Activated T-helper 17 cell treated with anti-CD3 and anti-CD28 coated beads, Interleukin-2, amount 50 U/mL, for 72 hours (primary cell): ENCODE measurements at regions not wholly inside any gene's neighbourhood (a gene's known extent, or its start where the extent isn't known, plus 50 kb on each side); places are given as distances from the start of the nearest gene placed in this dataset.
"Not testable (repeated sequence)": the region's sequence is repeated elsewhere in the genome, so short reads cannot be mapped to it uniquely, and the experiment has no call there.

Experiments used
- ATAC-seq: fragments of 150-1000 bp; cut with Tn5 transposase; replicated peaks from 2 replicates; pipeline ENCODE4 v1.10.0; 2021; ENCODE audit warnings: mild to moderate bottlenecking, moderate library complexity
- H3K27ac Mint-ChIP-seq: one replicate; pipeline ENCODE4 v1.8.0; 2022; ENCODE audit warnings: mixed read lengths
- H3K27me3 Mint-ChIP-seq: one replicate; pipeline ENCODE4 v1.8.0; 2022; ENCODE audit warnings: mixed read lengths
- H3K36me3 Mint-ChIP-seq: one replicate; pipeline ENCODE4 v1.8.0; 2022; ENCODE audit warnings: low read depth, mild to moderate bottlenecking, mixed read lengths
- H3K4me1 Mint-ChIP-seq: one replicate; pipeline ENCODE4 v1.8.0; 2022; ENCODE audit warnings: mixed read lengths
- H3K4me3 Mint-ChIP-seq: one replicate; pipeline ENCODE4 v1.8.0; 2022; ENCODE audit warnings: mild to moderate bottlenecking, mixed read lengths
- H3K9me3 Mint-ChIP-seq: one replicate; pipeline ENCODE4 v1.8.0; 2022; ENCODE audit warnings: mixed read lengths

DNA sequence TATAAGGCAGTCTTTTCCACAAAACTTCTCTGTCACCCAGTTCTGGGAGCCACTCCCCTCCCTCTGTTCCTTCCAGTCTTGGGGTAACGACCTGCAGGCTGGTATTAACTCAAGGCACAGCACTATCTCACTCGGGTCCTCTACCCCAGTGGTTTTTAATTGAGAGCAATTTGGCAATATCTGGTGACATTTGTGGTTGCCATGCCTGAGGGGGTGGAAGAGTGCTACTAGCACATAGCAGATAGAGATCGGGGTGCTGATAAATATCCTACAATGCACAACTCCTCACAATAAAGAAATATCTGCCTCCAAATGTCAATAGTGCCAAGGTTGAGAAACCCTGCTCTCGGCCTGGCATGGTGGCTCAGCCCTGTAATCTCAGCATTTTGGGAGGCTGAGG, 117.7 kb upstream of the ABCC4 start:
- Mint-ChIP-seq H3K9me3 (no peaks in the 10 kb centered on the region), H3K36me3 (no peaks in the 10 kb centered on the region), H3K4me1 (no peaks in the 10 kb centered on the region), H3K27ac (no peak overlapping the region), H3K27me3 (peaks cover 26% of the 10 kb centered on the region), H3K4me3 (no peak overlapping the region)
- ATAC-seq, result no peak

DNA sequence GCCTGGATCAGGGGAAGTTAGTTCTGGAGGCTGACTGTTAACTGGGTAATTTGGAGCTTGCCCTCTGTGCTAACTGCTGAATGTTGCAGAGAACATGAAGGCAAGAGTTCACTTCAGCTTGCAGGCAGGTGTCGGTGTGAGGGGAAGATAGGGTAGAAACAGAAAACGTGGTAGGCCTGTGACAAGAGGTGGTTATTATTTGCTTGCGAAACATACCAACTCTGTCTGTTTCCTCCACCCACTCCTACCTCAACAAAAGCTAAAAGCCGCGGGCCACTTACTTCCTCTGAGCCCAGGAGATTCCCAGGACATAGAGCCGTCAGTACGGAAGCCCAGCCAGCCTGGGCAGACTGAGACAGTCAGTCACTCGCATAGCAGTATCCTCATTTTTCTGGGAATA, 119.2 kb upstream of the ABCC4 start:
- Mint-ChIP-seq H3K4me3 (no peak overlapping the region), H3K9me3 (no peaks in the 10 kb centered on the region), H3K27me3 (peaks cover 23% of the 10 kb centered on the region), H3K27ac (no peak overlapping the region), H3K4me1 (no peaks in the 10 kb centered on the region), H3K36me3 (no peaks in the 10 kb centered on the region)
- no peak for ATAC-seq

DNA sequence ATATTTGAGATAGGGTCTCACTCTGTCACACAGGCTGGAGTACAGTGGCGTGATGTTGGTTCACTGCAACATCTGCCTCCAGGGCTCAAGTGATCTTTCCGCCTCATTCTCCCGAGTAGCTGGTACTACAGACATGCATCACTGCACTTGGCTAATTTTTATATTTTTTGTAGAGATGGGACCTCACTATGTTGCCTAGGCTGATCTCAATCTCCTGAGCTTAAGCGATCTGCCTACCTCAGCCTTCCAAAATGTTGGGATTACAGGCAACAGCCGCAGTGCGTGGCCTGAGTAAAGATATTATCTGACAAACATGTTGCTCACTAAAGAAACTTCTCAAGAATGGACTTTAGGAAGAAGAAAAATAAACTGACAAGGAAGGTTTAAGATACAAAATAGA, 125.4 kb upstream of the ABCC4 start:
- Mint-ChIP-seq H3K4me3 (no peak overlapping the region), H3K36me3 (no peaks in the 10 kb centered on the region), H3K27me3 (peaks cover 15% of the 10 kb centered on the region), H3K4me1 (no peaks in the 10 kb centered on the region), H3K9me3 (no peaks in the 10 kb centered on the region), H3K27ac (no peak overlapping the region)
- no peak for ATAC-seq

DNA sequence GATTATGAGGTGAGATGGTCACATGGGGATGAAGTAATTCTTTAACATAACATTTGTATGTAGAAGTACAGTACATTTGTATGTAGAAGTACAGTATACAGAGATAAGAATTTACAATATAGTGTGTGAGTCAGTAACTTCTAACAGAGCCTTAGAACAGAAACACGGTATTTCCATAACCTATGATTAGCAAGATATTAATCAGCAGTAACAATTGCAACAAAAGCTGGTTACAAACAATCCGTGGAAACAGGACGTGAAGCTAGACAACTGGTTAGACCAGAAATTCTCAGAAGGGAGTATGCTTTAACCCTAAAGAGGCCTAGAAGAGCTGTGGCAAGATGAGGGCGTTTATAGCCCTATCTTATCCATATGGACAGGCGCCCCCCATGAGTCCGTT, 122.0 kb upstream of the CLDN10 start:
- H3K9me3 Mint-ChIP-seq, H3K36me3 Mint-ChIP-seq, H3K4me3 Mint-ChIP-seq, ATAC-seq, H3K4me1 Mint-ChIP-seq, H3K27ac Mint-ChIP-seq, H3K27me3 Mint-ChIP-seq: not testable (repeated sequence)

GRCh38 chr13:95432141-95432540, 120.4 kb upstream of the CLDN10 start:
- Mint-ChIP-seq H3K9me3 (no peaks in the 10 kb centered on the region), H3K4me1 (no peaks in the 10 kb centered on the region), H3K27me3 (peaks cover 9% of the 10 kb centered on the region), H3K27ac (no peak overlapping the region), H3K4me3 (no peak overlapping the region), H3K36me3 (no peaks in the 10 kb centered on the region)
- ATAC-seq, result no peak

DNA sequence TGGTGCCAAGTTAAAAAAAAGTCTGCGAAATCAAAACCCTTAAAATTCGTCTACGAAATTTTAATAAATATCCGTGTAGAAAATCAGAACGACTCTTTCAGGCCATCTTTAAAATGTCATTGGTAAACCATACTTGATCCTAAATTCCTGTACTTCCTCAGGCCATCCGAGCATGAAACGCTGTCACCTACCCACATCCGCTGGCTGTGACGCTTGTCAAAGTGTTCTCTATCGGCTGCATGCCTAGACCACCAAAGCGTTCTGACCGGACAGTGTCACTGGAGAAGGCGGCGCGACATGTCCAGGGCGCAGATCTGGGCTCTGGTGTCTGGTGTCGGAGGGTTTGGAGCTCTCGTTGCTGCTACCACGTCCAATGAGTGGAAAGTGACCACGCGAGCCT, 119.0 kb upstream of the CLDN10 start:
- Mint-ChIP-seq H3K27ac (no peak overlapping the region), H3K36me3 (no peaks in the 10 kb centered on the region), H3K4me3 (no peak overlapping the region), H3K4me1 (peaks cover 4% of the 10 kb centered on the region), H3K27me3 (peaks cover 9% of the 10 kb centered on the region), H3K9me3 (no peaks in the 10 kb centered on the region)
- ATAC-seq, result no peak

- Mint-ChIP-seq H3K4me3 (no peak overlapping the region), H3K27me3 (peaks cover 8% of the 10 kb centered on the region), H3K27ac (no peak overlapping the region), H3K9me3 (no peaks in the 10 kb centered on the region), H3K36me3 (no peaks in the 10 kb centered on the region), H3K4me1 (peaks cover 4% of the 10 kb centered on the region)
- ATAC-seq, result no peak
Measured at GRCh38 chr13:95434111-95434510, 118.4 kb upstream of the CLDN10 start.

- Mint-ChIP-seq H3K4me3 (no peak overlapping the region), H3K4me1 (peaks cover 4% of the 10 kb centered on the region), H3K9me3 (no peaks in the 10 kb centered on the region), H3K27me3 (no peaks in the 10 kb centered on the region), H3K36me3 (no peaks in the 10 kb centered on the region), H3K27ac (no peak overlapping the region)
- no peak for ATAC-seq
Measured at GRCh38 chr13:95437561-95437960, 115.0 kb upstream of the CLDN10 start.

DNA sequence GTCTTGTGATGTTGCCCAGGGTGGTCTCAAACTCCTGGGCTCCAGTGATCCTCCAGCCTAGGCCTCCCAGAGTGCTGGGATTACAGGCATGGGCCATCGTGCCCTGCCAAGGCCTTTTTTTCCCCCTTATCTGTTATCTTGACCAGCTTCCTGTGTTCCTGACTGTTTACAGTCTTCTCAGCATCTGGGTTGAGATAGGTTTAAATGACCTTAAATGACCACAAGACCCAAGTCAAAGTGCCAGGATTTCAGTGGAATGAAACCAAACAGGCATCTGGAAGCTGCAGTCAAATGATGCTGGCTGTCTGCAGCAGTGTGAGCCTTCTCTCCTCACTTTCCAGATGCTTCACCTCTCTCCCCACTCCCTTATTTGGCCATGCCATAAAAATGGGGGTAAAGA, 114.2 kb upstream of the CLDN10 start:
- H3K9me3 Mint-ChIP-seq, result no peaks in the 10 kb centered on the region
- H3K4me1 Mint-ChIP-seq, result peaks cover 4% of the 10 kb centered on the region
- no peak overlapping the region for H3K4me3 Mint-ChIP-seq
- ATAC-seq, result no peak
- H3K36me3 Mint-ChIP-seq, result no peaks in the 10 kb centered on the region
- no peak overlapping the region for H3K27ac Mint-ChIP-seq
- H3K27me3 Mint-ChIP-seq, result no peaks in the 10 kb centered on the region

DNA sequence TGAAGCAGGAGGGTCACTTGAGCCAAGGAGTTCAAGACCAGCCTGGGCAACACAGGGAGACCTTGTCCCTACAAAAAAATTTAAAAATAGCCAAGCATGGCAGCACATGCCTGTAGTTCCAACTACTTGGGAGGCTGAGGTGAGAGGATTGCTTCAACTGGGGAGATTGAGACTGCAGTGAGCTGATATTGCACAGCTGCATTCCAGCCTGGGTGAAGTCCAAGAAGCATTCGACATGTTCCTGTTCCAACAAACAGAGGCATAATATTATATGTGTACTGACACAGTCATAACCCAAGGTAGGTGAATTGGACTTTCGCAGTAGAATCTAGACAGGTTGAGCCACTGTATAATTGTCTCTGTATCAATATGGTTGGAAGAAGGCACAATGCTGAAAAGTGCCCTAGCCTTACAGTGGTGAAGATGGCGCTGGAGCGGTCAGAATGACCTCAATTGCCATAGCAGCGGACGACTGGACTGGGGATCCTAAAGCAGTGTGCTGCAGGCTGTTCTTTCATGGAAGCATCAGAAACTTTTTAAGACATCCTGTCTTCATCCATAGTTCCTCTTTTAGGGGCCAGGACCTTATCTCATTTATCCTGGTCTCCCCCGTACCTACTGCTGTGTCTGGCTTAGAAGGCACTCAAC, 112.0 kb upstream of the CLDN10 start:
- no peak overlapping the region for H3K27ac Mint-ChIP-seq
- H3K4me1 Mint-ChIP-seq, result peaks cover 4% of the 10 kb centered on the region
- no peaks in the 10 kb centered on the region for H3K36me3 Mint-ChIP-seq
- no peak for ATAC-seq
- peaks cover 3% of the 10 kb centered on the region for H3K27me3 Mint-ChIP-seq
- no peaks in the 10 kb centered on the region for H3K9me3 Mint-ChIP-seq
- no peak overlapping the region for H3K4me3 Mint-ChIP-seq

DNA sequence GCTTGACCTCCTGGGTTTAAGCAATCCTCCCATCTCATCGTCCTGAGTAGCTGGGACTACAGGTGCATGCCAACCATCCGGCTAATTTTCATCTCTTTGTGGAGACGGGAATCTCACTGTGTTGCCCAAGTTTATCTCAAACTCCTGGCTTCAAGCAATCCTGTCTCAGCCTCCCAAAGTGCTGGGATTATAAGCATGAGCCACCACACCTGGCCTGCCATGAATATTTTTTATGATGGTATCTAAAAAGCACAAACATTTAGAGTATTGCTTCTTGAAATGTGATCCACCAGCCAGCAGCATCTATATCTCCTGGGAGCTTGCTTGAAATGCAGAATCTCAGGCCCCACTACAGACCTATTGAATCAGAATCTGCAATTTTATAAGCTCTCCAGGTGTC, 111.2 kb upstream of the CLDN10 start:
- H3K27ac Mint-ChIP-seq, result no peak overlapping the region
- H3K9me3 Mint-ChIP-seq, result no peaks in the 10 kb centered on the region
- H3K4me1 Mint-ChIP-seq, result peaks cover 4% of the 10 kb centered on the region
- no peaks in the 10 kb centered on the region for H3K36me3 Mint-ChIP-seq
- H3K4me3 Mint-ChIP-seq, result no peak overlapping the region
- peaks cover 3% of the 10 kb centered on the region for H3K27me3 Mint-ChIP-seq
- ATAC-seq, result no peak

GRCh38 chr13:95444006-95444730, 108.4 kb upstream of the CLDN10 start:
- Mint-ChIP-seq H3K27me3 (peaks cover 10% of the 10 kb centered on the region), H3K36me3 (no peaks in the 10 kb centered on the region), H3K4me3 (no peak overlapping the region), H3K27ac (no peak overlapping the region), H3K9me3 (no peaks in the 10 kb centered on the region), H3K4me1 (no peaks in the 10 kb centered on the region)
- no peak for ATAC-seq

GRCh38 chr13:95445131-95445530, 107.4 kb upstream of the CLDN10 start:
- H3K4me1 Mint-ChIP-seq, result no peaks in the 10 kb centered on the region
- H3K9me3 Mint-ChIP-seq, result no peaks in the 10 kb centered on the region
- H3K36me3 Mint-ChIP-seq, result no peaks in the 10 kb centered on the region
- no peak for ATAC-seq
- no peak overlapping the region for H3K27ac Mint-ChIP-seq
- no peak overlapping the region for H3K4me3 Mint-ChIP-seq
- peaks cover 10% of the 10 kb centered on the region for H3K27me3 Mint-ChIP-seq

GRCh38 chr13:95447814-95448213, 104.7 kb upstream of the CLDN10 start:
- Mint-ChIP-seq H3K36me3 (no peaks in the 10 kb centered on the region), H3K27ac (no peak overlapping the region), H3K9me3 (no peaks in the 10 kb centered on the region), H3K4me3 (no peak overlapping the region), H3K4me1 (no peaks in the 10 kb centered on the region), H3K27me3 (peaks cover 23% of the 10 kb centered on the region)
- ATAC-seq, result peak; percentile 9

- H3K4me3 Mint-ChIP-seq, result no peak overlapping the region
- no peaks in the 10 kb centered on the region for H3K36me3 Mint-ChIP-seq
- peaks cover 19% of the 10 kb centered on the region for H3K27me3 Mint-ChIP-seq
- peaks cover 2% of the 10 kb centered on the region for H3K4me1 Mint-ChIP-seq
- no peak for ATAC-seq
- H3K9me3 Mint-ChIP-seq, result no peaks in the 10 kb centered on the region
- no peak overlapping the region for H3K27ac Mint-ChIP-seq
Measured at GRCh38 chr13:95451656-95452055, 100.9 kb upstream of the CLDN10 start.
